ENCODE measurements at regions not wholly inside any gene's neighbourhood (a gene's known extent, or its start where the extent isn't known, plus 50 kb on each side); places are given as distances from the start of the nearest gene placed in this dataset.

GRCh38 chr15:97567411-97567810 lies 393.1 kb upstream of the ARRDC4 start:
- H3K36me3 ChIP-seq (replicated peaks in 1 of 2; ENCODE audit: control insufficient read depth in 1 of 2, insufficient read depth in 2 of 2, low read length in 2 of 2): no peaks in the 10 kb centered on the region
- WGBS (ENCODE audit: low lambda C conversion rate): 10% methylated on average over 1 of the region's 1 CpG
- ATAC-seq: no peak
- H3K9ac ChIP-seq (ENCODE audit: insufficient read depth, low read depth, low read length): no peak overlapping the region
- H3K27ac ChIP-seq (ENCODE audit: extremely low read length, insufficient read depth, low read length): no peak overlapping the region
- no peaks in the 10 kb centered on the region for H3K27me3 ChIP-seq (ENCODE audit: control insufficient read depth in 1 of 2, insufficient read depth in 2 of 2, low read length in 2 of 2)
- no peaks in the 10 kb centered on the region for H3K4me1 ChIP-seq (ENCODE audit: insufficient read depth, low read length)
- BruUV-seq (replicated peaks): no TSS peak
- H3K4me3 ChIP-seq (replicated peaks in 1 of 3; ENCODE audit: insufficient read depth in 1 of 3, low read depth in 2 of 3, low read length in 3 of 3): no peak overlapping the region
- FAIRE-seq: no peak
- no peaks in the 10 kb centered on the region for H3K79me2 ChIP-seq (ENCODE audit: insufficient read depth, low read length)
- no peak for DNase-seq (ENCODE audit: low spot score)
- intact Hi-C loops (cut with micrococcal nuclease; ENCODE audit: unreplicated experiment) (no loop called here), in situ Hi-C loops (cut with HindIII; ENCODE audit: extremely low pct_ligation_motif_present, low pct_unique_long_range_greater_than_20kb) (no loop called here)
- TF ChIP-seq ZNF121 (CRISPR knock-in tag; IDR thresholded peaks at IDR 0.05) (no peak), ADNP (CRISPR knock-in tag; IDR thresholded peaks at IDR 0.05) (no peak), FOXO4 (CRISPR knock-in tag; conservative IDR thresholded peaks at IDR 0.05) (no peak), ZNF761 (CRISPR knock-in tag; conservative IDR thresholded peaks at IDR 0.05) (no peak), ZNF878 (CRISPR knock-in tag; IDR thresholded peaks at IDR 0.05) (no peak), TBX2 (CRISPR knock-in tag; IDR thresholded peaks at IDR 0.05; ENCODE audit: borderline replicate concordance) (no peak), ZXDC (CRISPR knock-in tag; IDR thresholded peaks at IDR 0.05) (no peak), YEATS4 (CRISPR knock-in tag; IDR thresholded peaks at IDR 0.05; ENCODE audit: borderline replicate concordance) (no peak), HHEX (CRISPR knock-in tag; IDR thresholded peaks at IDR 0.05) (no peak), STAG1 (CRISPR knock-in tag; IDR thresholded peaks at IDR 0.05) (no peak), ZNF609 (CRISPR knock-in tag; IDR thresholded peaks at IDR 0.05; ENCODE audit: borderline replicate concordance) (no peak), THAP7 (CRISPR knock-in tag; IDR thresholded peaks at IDR 0.05) (no peak), MBNL3 (CRISPR knock-in tag; conservative IDR thresholded peaks at IDR 0.05) (no peak), KAT8 (CRISPR knock-in tag; IDR thresholded peaks at IDR 0.05) (no peak), ZNF501 (CRISPR knock-in tag; IDR thresholded peaks at IDR 0.05) (no peak), HNF4A (CRISPR knock-in tag; IDR thresholded peaks at IDR 0.05) (no peak), ZNF550 (CRISPR knock-in tag; IDR thresholded peaks at IDR 0.05; ENCODE audit: borderline replicate concordance) (no peak), ZNF660 (CRISPR knock-in tag; IDR thresholded peaks at IDR 0.05; ENCODE audit: borderline replicate concordance, low read depth) (no peak)
- H2AFZ ChIP-seq (ENCODE audit: low read length): no peak overlapping the region
- ChIA-PET POLR2A (no interaction called here), CTCF (ENCODE audit: low intra/inter-chr PET ratio, low total read pairs) (no interaction called here)
- H3K9me3 ChIP-seq (ENCODE audit: low read length): peaks cover 82% of the 10 kb centered on the region
- no peaks in the 10 kb centered on the region for H4K20me1 ChIP-seq (ENCODE audit: insufficient read depth, low read length)
- H3K4me2 ChIP-seq (ENCODE audit: low read depth, low read length): no peak overlapping the region

All from HepG2 (cell line).